HFFc6 (cell line): ENCODE measurements at regions not wholly inside any gene's neighbourhood (a gene's known extent, or its start where the extent isn't known, plus 50 kb on each side); places are given as distances from the start of the nearest gene placed in this dataset.

Experiments used
- DNase-seq: peaks from one replicate; pipeline ENCODE4 v3.0.0-alpha.2; 2018
- H3K27ac Mint-ChIP-seq: 2 replicates; pipeline ENCODE4 v1.8.0; 2020; ENCODE audit warnings: mild to moderate bottlenecking, mixed read lengths
- H3K27me3 Mint-ChIP-seq: 2 replicates; pipeline ENCODE4 v1.8.0; 2021; ENCODE audit warnings: mild to moderate bottlenecking, moderate library complexity, mixed read lengths; ENCODE audit not compliant: insufficient read depth
- H3K36me3 Mint-ChIP-seq: 2 replicates; pipeline ENCODE4 v1.8.0; 2021; ENCODE audit warnings: low read depth, mixed read lengths
- H3K4me1 Mint-ChIP-seq: 2 replicates; pipeline ENCODE4 v1.8.0; 2020; ENCODE audit warnings: low read depth, mixed read lengths
- H3K4me3 Mint-ChIP-seq: 2 replicates; pipeline ENCODE4 v1.8.0; 2020; ENCODE audit warnings: mild to moderate bottlenecking, moderate library complexity, mixed read lengths
- H3K9me3 Mint-ChIP-seq: 2 replicates; pipeline ENCODE4 v1.8.0; 2020; ENCODE audit warnings: mild to moderate bottlenecking, mixed read lengths
- TF ChIP-seq, protein P1 (sequence below): fragments of 200-600 bp; sonication (generic); IDR thresholded peaks from 2 replicates; pipeline ENCODE4 v1.5.0; 2021; ENCODE audit warnings: antibody characterized with exemption, mild to moderate bottlenecking

DNA sequence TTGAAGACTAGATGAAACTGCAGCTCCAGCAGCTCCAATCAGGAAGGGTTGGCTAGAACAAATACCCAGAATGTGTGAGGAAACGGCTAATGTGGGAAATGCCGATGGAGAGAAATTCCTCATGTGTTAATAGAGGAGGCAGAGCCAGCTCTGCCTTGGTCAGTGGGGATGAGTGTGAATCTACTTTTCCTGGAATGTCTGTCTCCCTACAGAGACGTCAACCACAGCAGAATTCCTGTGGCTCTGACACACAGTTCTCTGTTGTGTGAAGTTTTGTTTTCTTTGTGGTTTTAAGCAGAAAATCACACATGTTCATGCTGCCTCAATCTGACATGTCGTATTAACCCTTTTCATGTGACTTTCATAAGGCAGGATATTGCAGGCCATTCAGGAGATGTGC, 476.6 kb upstream of the WWC1 start:
- TF ChIP-seq, protein P1, sequence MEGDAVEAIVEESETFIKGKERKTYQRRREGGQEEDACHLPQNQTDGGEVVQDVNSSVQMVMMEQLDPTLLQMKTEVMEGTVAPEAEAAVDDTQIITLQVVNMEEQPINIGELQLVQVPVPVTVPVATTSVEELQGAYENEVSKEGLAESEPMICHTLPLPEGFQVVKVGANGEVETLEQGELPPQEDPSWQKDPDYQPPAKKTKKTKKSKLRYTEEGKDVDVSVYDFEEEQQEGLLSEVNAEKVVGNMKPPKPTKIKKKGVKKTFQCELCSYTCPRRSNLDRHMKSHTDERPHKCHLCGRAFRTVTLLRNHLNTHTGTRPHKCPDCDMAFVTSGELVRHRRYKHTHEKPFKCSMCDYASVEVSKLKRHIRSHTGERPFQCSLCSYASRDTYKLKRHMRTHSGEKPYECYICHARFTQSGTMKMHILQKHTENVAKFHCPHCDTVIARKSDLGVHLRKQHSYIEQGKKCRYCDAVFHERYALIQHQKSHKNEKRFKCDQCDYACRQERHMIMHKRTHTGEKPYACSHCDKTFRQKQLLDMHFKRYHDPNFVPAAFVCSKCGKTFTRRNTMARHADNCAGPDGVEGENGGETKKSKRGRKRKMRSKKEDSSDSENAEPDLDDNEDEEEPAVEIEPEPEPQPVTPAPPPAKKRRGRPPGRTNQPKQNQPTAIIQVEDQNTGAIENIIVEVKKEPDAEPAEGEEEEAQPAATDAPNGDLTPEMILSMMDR: no peak
- Mint-ChIP-seq H3K36me3 (no peaks in the 10 kb centered on the region), H3K4me3 (peak overlapping the region; percentile 66; the same call in 1 of the 2 replicates), H3K9me3 (no peaks in the 10 kb centered on the region), H3K4me1 (peaks cover 42% of the 10 kb centered on the region), H3K27me3 (peaks cover 20% of the 10 kb centered on the region), H3K27ac (no peak overlapping the region)
- DNase-seq: peak; percentile 89

DNA sequence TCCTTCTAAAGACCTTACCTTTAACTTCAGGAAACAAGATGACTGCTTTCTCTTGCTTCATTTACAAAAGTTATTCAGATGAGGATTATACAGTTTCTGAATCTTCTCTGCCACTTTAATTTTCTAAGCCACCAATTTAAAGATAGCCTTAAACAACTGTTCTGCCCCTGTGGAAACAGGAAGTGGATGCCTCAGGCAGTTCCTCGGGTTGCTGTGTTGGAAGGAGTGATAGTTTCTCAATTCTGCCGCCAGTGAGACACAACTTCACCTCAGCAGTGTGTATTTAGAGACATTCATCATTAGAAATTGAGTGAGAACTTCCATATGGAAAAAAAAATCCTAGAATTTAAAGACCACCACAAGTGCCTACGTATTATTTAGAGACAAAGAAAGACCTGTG, 475.1 kb upstream of the WWC1 start:
- TF ChIP-seq, protein P1: no peak
- Mint-ChIP-seq H3K27me3 (peaks cover 23% of the 10 kb centered on the region), H3K9me3 (no peaks in the 10 kb centered on the region), H3K4me1 (peaks cover 42% of the 10 kb centered on the region), H3K4me3 (no peak overlapping the region; the same call in 1 of the 2 replicates), H3K27ac (no peak overlapping the region), H3K36me3 (no peaks in the 10 kb centered on the region)
- DNase-seq: no peak

DNA sequence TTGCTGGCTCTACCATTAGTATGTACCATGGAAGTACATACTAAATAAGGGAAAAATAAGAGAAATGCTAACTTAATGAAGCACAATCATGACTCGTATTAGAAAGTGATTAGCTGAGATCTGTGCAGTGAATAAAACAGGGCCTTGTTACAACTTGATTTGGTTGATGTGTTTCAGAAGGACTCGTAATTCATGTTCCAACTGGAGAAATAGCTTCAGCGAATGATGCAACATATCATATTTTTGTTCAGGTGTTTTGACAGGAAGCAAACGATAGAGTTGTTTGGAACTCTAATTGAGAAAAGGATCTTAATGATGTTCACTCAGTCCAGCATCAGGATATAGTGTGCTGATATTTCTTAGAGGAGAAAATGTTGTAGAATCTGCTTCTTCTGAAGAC, 474.6 kb upstream of the WWC1 start:
- DNase-seq: no peak
- no peak overlapping the region for H3K27ac Mint-ChIP-seq
- TF ChIP-seq, protein P1: no peak
- no peaks in the 10 kb centered on the region for H3K36me3 Mint-ChIP-seq
- H3K4me3 Mint-ChIP-seq: no peak overlapping the region
- H3K9me3 Mint-ChIP-seq: no peaks in the 10 kb centered on the region
- H3K4me1 Mint-ChIP-seq: peaks cover 42% of the 10 kb centered on the region
- peaks cover 23% of the 10 kb centered on the region for H3K27me3 Mint-ChIP-seq

- H3K36me3 Mint-ChIP-seq: no peaks in the 10 kb centered on the region
- no peak overlapping the region for H3K27ac Mint-ChIP-seq
- peaks cover 27% of the 10 kb centered on the region for H3K4me1 Mint-ChIP-seq
These were observed 472.0 kb upstream of the WWC1 start for GRCh38 chr5:167819406-167819805.

GRCh38 chr5:167820101-167820990, 471.1 kb upstream of the WWC1 start:
- Mint-ChIP-seq H3K27me3 (peaks cover 37% of the 10 kb centered on the region), H3K4me1 (peaks cover 18% of the 10 kb centered on the region), H3K36me3 (no peaks in the 10 kb centered on the region), H3K9me3 (no peaks in the 10 kb centered on the region), H3K27ac (no peak overlapping the region), H3K4me3 (no peak overlapping the region)
- no peak for DNase-seq
- TF ChIP-seq, protein P1: no peak

More at GRCh38 chr5:167819406-167819805, 472.0 kb upstream of the WWC1 start:
- Mint-ChIP-seq H3K4me3 (no peak overlapping the region), H3K27me3 (peaks cover 35% of the 10 kb centered on the region), H3K9me3 (no peaks in the 10 kb centered on the region)
- DNase-seq: no peak
- TF ChIP-seq, protein P1: no peak
